HG03159 (cell line): ENCODE measurements at regions not wholly inside any gene's neighbourhood (a gene's known extent, or its start where the extent isn't known, plus 50 kb on each side); places are given as distances from the start of the nearest gene placed in this dataset.
"Not testable (repeated sequence)": the region's sequence is repeated elsewhere in the genome, so short reads cannot be mapped to it uniquely, and the experiment has no call there.

ENCODE experiments used
- ATAC-seq: cut with Tn5 transposase; IDR thresholded peaks from one replicate; pipeline ENCODE4 v1.9.1; 2021; ENCODE audit warnings: mild to moderate bottlenecking, moderate library complexity; ENCODE audit not compliant: unreplicated experiment

DNA sequence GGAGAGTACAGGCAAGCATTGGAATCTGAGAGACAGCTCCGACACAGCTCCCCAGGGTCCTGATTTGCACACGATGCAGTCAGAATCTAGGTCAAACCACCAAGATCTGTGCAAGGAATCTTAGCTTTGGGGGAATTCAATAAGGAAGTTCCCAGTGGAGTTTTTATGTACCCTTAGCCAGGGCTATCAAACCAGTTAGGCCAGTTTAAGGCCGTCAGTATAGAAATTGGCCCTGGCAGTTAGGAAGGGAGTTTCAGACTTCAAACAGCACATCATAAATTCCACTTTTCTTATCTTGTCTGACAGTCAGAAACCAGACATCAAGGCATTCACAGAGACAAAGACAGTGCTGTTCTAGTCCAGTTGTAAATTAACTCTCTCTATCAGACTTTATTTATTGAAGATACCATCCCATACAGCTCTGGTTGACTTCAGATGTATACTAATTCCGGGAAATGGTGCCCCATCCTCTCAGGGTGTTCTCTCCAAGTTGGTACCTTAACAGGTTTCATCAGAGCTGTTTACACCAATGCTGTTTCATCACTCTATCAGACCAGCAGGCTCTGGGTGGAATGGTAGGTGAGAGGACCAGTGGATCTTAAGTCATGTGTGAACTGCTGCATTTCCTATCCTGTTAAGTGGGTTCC is 157.5 kb upstream of the ATF7IP start:
- ATAC-seq, result no peak

DNA sequence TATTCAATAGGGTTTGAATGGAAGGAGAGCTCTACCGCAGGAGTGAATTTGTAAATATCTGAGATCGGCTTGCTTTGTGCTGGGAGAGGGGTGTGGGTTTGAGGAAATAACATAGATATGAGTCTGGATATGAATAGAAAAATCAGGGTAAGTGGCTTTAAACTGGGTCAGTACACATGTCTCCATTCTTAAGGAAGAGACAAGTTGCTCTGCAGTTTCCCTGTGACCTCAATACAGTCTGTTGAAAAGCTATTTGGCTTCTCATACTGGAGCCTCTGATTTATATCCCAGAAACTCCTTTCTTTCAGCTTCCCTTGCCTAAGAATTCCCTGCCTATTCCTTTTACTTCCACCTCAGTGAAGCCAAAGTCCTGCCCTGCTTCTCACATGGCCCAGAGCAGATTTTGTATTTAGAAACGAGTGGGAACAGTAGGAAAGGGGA is 153.5 kb upstream of the ATF7IP start:
- ATAC-seq, result no peak

DNA sequence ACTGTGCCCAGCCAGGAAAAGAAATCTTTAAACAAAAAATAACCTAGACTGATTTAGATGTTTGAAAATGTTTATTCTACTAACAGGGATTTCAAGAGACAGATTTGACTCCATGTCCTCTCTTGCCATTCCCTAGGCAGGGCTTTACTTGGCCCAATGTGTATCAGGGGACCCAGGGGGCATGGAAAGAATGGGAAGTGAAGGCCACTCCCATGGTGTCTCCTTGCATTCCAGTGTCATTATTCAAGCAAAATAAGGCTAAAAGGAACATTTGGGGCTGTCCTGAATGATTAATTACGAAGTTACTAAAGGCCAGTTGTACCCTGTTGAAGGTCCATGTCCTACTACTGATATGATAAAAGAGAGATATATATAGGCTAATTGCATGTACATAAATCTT is 151.9 kb upstream of the ATF7IP start:
- ATAC-seq, result no peak

DNA sequence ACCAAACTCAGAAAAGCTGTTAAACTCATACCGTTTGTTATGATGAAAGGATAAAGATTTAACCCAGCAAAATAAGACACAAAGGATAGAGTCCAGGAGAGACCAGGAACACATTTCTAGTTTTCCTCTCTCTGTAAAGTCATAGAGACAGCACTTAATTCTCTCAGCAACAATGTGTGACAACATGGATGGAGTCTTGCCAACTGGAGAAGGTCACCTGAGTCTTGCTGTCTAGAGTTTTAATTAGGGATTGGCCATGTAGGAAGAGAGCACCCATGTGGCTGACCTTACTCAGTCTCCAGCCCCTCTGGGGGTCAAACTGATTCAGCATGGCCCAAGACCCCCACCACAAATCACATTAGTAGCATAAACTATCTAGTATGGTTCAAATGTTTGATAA is 151.0 kb upstream of the ATF7IP start:
- no peak for ATAC-seq

DNA sequence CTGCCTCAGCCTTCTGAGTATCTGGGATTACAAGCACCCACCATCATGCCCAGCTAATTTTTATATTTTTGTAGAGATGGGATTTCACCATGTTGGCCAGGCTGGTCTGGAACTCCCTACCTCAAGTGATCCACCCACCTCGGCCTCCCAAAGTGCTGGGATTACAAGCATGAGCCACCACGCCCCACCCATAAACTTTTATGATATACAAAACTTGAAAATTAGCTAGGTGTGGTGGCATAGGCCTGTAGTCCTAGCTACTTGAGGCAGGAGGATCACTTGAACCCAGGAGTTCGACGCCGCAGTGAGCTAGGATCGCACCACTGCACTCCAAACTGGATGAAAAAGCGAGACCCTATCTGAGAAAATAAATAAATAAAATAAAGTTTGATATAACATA is 149.5 kb upstream of the ATF7IP start:
- not testable (repeated sequence) for ATAC-seq

DNA sequence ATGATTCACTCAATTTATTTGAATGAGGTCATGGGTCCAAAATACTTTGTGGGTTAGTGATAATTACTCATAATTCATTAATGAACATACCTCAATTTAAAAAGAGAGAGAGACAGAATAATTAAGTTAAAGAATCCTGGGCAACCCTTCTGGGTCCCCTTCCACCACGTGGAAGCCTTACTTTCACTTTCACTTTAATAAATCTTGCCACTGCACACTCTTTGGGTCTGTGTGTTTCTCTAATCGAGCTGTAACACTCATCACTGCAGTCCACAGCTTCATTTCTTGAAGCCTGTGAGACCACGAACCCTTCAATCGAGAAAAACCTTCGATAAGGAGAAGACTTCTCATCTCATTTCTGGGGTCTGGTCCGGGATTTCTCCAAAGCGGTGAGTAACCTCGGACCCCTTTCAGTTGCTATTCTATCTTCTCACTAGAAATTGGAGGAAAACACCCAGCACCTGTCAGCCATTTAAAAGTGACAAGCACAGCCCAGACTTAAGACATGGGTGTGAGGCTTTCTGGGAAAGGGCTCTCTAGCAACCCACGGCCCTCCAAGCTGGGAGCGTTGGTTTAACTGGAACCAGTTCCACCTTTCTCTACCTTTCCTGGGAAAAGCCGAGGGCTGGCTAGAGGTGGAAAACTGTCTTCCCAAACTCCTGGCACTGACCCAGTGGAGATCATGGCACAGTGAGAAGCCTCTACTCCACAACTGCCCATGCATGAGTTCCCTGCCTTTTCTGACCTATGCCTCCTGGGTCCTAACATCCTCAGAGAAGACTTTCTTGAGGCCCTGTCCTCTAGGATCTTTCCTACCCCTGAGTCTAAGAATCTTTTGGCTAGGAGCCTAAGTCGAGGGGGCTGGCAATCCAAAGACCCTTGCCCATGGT is 148.8 kb upstream of the ATF7IP start:
- ATAC-seq, result no peak

DNA sequence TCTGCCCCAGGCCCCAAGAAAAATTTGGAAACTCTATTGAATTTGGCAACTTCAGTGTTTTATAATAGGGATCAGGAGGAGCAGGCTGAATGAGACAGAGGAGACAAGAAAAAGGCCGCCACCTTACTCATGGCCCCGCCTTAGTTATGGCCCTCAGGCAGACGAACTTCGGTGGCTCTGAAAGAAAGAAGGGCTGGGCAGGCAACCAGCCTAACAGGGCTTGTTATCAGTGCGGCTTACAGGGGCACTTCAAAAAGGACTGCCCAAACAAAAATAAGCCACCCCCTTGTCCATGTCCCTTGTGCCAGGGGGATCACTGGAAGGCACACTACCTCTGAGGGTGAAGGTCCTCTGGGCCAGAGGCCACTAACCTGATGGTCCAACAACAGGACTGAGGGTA is 146.3 kb upstream of the ATF7IP start:
- no peak for ATAC-seq

DNA sequence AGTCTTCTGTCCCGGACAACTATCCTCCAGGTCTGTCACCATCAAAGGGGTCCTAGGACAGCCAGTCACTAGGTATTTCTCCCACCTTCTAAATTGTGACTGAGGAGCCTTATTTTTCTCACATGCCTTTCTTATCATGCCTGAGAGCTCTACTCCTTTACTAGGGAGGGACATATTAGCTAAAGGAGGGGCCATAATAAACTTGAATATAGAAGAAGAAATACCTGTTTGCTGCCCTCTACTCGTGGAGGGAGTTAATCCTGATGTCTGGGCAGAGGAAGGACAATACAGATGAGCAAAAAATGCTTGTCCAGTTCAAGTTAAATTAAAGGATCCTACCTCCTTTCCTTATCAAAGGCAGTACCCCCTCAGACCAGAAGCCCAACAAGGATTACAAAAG is 145.8 kb upstream of the ATF7IP start:
- ATAC-seq, result not testable (repeated sequence)

DNA sequence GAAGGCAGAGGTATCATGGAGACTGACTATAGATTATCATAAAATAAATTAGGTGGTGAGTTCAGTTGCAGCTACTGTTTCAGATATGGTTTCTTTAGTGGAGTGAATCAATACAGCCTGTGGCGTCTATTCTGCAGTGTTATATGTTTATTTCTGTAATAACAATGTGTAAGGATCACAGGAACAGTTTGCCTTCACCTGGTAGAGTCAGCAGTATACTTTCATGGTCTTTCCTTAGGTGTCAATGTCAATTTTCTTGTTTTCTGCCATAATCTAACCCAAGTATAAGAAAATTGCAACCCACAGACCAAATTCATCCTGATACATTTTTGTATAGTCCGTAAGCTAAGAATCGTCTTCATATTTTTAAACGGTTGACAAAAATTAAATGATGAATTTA is 140.4 kb upstream of the ATF7IP start:
- no peak for ATAC-seq

DNA sequence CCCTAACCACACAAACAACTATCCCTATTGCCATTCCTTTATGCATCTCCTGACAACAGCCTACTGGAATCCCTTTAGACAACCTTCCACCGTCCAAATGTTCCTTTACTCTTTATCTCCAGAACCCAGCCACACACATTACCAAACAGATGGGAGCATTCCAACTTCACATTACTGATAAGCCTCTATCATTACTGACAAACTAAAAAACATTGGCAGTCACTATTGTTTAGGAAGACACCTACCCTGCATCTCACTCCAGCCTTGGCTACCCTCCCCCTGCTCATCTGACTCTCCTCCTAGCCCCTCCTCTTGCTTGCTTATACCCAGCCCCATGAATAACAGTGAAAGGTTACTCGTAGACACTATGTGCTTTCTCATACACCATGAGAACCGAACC is 130.3 kb upstream of the ATF7IP start:
- ATAC-seq, result not testable (repeated sequence)

DNA sequence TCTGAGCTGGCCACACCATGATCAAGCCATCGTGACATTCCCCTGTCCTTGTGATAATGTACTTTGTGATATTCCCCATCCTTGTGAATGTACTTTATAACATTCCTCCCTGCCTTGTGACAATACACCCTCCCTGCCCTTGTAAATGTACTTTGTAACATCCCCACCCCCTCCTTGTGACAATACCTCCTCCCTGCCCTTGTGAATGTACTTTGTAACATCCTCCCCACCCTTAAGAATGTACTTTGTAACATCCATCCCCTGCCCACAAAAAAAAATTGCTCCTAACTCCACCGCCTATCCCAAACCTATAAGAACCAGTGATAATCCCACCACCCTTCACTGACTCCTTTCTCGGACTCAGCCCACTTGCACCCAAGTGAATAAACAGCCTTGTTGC is 128.8 kb upstream of the ATF7IP start:
- not testable (repeated sequence) for ATAC-seq

DNA sequence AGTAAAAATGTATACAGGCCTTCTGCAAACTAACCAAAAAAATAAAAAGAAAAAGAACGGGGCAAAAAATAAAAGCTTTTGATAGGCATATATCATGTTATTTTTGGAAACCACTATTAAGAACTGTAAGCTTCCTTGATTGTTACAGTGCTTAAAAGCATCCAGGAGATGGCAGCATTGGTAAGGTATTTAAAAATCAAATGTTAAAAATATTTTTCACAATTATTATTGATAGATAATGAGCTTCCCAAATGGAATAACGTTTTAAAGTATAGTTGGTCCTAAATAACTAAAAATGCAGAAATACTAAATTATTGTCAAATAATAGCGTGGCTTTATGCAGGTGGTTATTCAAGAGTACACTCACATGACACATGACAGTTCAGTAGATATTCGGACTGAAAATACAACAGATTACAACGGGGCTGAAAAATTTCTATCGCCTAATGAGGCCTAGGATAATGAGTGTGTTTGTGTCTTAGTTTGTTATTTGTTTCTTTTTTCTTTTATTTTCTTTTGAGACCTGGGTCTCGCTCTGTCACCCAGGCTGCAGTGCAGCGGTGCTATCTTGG is 127.2 kb upstream of the ATF7IP start:
- ATAC-seq, result no peak

DNA sequence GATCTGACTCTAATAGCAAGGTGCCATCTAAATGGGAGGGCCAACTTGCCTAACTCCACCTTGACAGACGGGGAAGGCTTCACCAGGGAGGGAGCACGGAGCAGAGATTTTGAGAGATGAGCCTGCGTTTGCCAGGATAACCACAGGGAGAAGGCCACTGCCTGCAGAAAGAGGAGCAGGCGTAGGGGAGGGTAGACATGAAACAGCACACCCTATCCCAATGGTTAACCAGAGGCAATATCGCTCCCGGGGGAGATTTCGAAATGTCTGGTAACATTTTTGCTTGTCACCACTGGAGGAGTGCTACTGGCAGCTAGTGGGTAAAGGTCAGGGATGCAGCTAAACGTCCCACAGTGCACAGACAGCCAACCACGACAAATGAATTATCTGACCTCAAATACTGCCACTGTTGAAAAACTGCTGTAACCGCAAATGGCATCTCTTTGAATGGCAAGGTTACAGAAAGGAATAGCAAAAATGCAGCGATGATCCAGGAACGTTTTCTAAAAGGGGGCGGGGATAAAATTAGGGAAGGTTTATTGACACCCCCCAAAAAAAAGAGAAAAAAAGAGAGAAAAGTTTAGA is 126.0 kb upstream of the ATF7IP start:
- peak; percentile 80 for ATAC-seq

DNA sequence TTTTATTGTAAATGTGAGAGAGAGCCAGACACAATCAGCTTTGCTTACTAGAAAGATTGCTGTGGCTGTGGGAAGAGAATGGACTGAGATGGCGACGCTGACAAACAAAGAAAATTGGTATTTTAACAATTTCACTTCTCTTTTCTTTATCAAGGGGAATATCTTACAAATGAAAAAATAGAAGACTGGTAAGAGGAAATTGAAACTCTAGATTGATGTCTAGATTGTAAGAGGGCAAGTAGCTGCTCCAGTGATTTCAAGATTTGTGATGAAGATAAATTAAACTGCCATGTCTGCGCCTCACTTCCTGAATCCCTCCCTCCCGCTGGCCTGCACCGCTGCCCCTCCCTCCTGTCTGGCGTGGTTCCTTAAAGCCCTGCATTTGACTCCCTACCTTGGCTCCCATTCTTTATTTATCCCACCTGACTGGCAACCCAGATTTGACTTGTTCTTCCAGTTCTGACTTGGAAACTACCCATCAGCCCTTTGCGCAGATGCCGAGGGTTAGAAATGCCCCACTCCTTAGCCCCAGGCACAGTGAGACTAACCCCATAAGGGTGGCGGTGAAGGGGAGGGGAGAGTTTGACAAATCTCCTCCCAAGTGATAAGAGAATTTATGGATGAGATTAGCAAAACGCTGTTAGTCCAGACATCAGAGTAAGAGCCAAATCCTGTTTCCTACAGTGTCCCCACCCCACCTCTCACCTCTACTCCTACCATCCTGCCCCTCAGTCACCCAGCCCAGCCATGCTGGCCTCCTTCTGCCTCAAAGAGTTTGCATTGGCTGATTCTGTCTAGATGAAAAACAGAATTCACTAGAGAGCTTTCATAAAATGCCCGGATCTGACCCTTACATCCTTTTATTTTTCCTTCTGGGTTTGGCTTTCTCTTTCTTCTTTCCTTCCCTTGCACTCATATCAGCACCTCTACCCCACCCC is 125.3 kb upstream of the ATF7IP start:
- peak; percentile 49 for ATAC-seq

DNA sequence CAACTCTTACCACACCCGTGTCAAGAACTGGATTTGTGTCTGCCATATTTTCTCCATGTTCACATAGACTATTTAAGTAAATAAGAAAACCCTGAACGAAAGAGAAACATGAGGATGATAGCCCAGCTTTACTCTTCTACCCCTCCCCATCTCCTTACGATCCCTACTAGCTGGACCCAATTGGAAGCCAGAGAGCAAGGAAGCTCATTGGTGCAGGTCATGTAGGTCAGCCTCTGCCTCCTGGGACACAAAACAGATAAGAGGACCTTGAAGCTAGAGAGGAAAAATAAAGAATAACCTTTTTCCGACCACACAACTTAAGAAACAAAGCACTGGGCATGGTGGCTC is 124.6 kb upstream of the ATF7IP start:
- ATAC-seq, result no peak

DNA sequence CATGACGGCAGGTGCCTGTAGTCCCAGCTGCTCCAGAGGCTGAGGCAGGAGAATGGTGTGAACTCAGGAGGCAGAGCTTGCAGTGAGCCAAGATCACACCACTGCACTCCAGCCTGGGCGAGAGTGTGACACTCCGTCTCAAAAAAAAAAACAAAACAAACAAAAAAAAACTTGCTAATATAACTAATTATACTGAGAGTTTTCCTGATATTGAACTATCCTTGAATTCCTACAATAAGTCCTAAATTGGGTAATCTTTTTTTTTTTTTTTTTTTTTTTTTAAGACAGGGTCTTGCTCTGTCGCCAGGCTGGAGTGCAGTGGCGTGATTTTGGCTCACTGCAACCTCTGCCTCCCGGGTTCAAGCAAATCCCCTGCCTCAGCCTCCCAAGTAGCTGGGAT is 122.7 kb upstream of the ATF7IP start:
- not testable (repeated sequence) for ATAC-seq

DNA sequence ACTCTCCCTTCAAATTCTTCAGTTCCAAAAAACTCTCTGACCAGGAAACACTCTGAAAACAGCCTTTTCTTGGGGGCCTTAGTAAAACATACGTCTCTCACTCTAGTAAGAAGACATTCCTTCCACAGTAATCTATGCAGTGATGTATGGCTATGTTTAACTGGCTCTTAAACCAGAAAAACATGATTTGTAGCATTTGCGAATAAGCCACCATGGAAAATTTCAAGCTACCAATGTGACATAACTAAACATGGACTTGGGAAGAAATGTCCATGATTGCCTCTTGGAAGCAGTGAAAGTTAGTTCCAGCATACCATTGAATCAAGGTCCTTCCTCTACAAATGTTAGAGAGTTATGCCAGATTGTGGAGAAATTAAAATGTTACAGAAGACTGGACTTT is 121.5 kb upstream of the ATF7IP start:
- no peak for ATAC-seq

DNA sequence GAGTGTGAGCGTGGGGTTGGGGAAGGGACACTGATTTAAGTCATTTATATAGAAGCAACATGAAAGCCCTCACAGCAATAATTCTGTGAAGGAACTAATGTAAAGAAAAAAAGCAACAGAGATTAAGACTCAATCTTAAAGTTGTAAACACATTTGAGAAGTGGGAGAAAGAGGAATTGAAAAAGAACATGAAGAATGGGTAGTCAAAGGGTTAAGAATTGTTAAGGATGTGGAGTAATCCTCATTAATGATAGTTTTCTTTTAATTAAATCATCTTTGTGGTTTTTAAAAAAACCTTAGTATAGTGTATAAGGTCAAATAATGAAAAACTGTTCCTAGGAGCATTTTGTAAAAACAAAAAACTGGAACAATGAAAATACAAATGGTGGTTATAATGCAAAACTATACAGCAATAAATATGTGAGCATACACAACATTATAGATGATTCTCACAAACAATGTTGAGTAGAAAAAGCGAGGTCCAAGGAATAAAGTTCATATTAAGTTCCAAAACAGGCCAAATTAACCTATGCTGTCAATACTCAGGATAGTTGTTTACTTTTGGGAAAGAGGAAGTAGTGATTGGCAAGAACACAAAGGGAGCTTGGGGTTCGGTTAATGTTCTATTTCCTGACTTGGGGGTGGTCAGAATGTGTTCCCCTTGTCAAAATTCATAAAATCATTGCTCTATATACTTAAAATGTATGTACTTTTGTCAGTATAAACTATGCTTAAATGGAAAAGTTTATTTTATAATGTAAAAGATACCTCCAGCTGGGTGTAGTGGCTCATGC is 120.4 kb upstream of the ATF7IP start:
- no peak for ATAC-seq

DNA sequence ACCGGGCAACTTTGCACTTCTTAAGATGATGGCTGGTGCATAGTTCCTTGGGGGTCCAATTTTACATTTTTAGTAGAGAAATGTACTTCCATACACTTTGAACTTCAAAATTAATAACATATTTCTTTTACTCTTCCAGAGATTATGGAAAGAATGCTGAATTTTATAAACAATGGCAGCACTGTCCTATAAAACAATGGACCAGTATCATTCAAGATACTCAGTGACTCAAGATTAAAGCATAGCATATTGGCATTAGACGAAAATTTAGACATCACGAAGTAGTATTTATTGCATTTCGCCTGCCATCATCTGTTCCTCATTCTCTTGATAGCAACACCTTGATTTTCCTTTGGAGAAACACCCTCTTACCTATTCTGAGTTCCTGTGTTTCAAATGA is 118.3 kb upstream of the ATF7IP start:
- no peak for ATAC-seq

DNA sequence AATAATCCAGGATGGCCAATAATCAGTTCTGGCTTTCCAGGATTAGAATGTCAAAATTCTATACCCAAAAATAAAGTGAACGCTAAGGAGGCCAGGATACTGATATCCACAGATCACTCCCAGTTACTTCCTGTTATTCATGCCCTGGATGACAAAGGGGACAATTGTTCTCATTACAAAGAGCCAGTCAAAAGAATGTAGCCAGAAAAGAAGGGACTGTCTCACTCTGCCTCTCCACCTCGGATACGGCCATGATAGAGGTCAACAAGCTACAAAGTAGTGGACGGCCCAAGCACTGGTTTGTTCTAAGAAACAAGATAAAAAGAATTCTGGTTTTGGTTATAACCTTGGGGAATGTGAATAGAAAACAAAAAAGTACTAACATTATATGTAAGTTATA is 116.1 kb upstream of the ATF7IP start:
- ATAC-seq, result no peak
